LoVo (cell line): ENCODE measurements at regions not wholly inside any gene's neighbourhood (a gene's known extent, or its start where the extent isn't known, plus 50 kb on each side); places are given as distances from the start of the nearest gene placed in this dataset.
"Not testable (repeated sequence)": the region's sequence is repeated elsewhere in the genome, so short reads cannot be mapped to it uniquely, and the experiment has no call there.

Experiments
- DNase-seq: peaks from one replicate; pipeline ENCODE4 v3.0.0-alpha.2; 2016; ENCODE audit warnings: low spot score

GRCh38 chr3:25895443-25895842 is 105.6 kb downstream of the OXSM start:
- no peak for DNase-seq

- DNase-seq: peak; percentile 27
These were observed 107.1 kb downstream of the OXSM start for GRCh38 chr3:25897019-25897418.

- DNase-seq: no peak
These were observed 109.6 kb downstream of the OXSM start for GRCh38 chr3:25899352-25900101.

GRCh38 chr3:25900161-25900560 is 110.3 kb downstream of the OXSM start:
- DNase-seq: no peak

- DNase-seq: no peak
These were observed 111.9 kb downstream of the OXSM start for GRCh38 chr3:25901796-25902195.

- no peak for DNase-seq
These were observed 112.7 kb downstream of the OXSM start for GRCh38 chr3:25902586-25902985.

GRCh38 chr3:25903371-25904129 is 113.7 kb downstream of the OXSM start:
- DNase-seq: no peak

- DNase-seq: no peak
These were observed 114.3 kb downstream of the OXSM start for GRCh38 chr3:25904206-25904605.

- no peak for DNase-seq
These were observed 116.4 kb downstream of the OXSM start for GRCh38 chr3:25906132-25906906.

GRCh38 chr3:25907081-25907480 is 117.2 kb downstream of the OXSM start:
- no peak for DNase-seq

GRCh38 chr3:25910105-25910504 is 120.2 kb downstream of the OXSM start:
- DNase-seq: no peak

GRCh38 chr3:25910997-25911396 is 121.1 kb downstream of the OXSM start:
- no peak for DNase-seq

- no peak for DNase-seq
These were observed 121.8 kb downstream of the OXSM start for GRCh38 chr3:25911525-25912295.

- DNase-seq: no peak
These were observed 123.3 kb downstream of the OXSM start for GRCh38 chr3:25913179-25913578.

- DNase-seq: no peak
These were observed 125.8 kb downstream of the OXSM start for GRCh38 chr3:25915673-25916072.

- DNase-seq: no peak
These were observed 126.4 kb downstream of the OXSM start for GRCh38 chr3:25916321-25916720.

- not testable (repeated sequence) for DNase-seq
These were observed 142.1 kb downstream of the OXSM start for GRCh38 chr3:25931967-25932366.

GRCh38 chr3:25938566-25939325 is 148.9 kb downstream of the OXSM start:
- DNase-seq: no peak

GRCh38 chr3:25940935-25941334 is 151.0 kb downstream of the OXSM start:
- DNase-seq: no peak

- DNase-seq: no peak
These were observed 154.4 kb downstream of the OXSM start for GRCh38 chr3:25944329-25944728.

- DNase-seq: no peak
These were observed 155.5 kb downstream of the OXSM start for GRCh38 chr3:25945366-25945765.
